Breast epithelium (tissue), 4 donors: ENCODE measurements at regions not wholly inside any gene's neighbourhood (a gene's known extent, or its start where the extent isn't known, plus 50 kb on each side); places are given as distances from the start of the nearest gene placed in this dataset.

Experiments
- DNase-seq, 2 donors: peaks; one replicate each; pipeline ENCODE4 v3.0.0-alpha.2; 2019; ENCODE audit warnings: low spot score in 2 of 2
- H3K27ac ChIP-seq, 2 donors: fragments of 200-600 bp; sonication (generic) in 1 of 2; one replicate each; pipeline ENCODE4 v1.5.1; 2016 to 2019; ENCODE audit warnings: mild to moderate bottlenecking in 1 of 2
- H3K27me3 ChIP-seq, 2 donors: fragments of 200-600 bp; sonication (generic) in 1 of 2; one replicate each; pipeline versions ENCODE4 v1.5.1 to v1.6.0; 2017 to 2019; ENCODE audit warnings: control low read depth in 1 of 2, mild to moderate bottlenecking in 1 of 2
- H3K36me3 ChIP-seq: fragments of 200-600 bp; one replicate; pipeline ENCODE4 v1.5.1; 2019
- H3K4me1 ChIP-seq, 2 donors: fragments of 200-600 bp; sonication (generic); one replicate each; pipeline ENCODE4 v1.5.1; 2016 to 2019; ENCODE audit warnings: control low read depth in 1 of 2
- H3K4me3 ChIP-seq, 3 donors: fragments of 200-600 bp; sonication (generic); 1 replicate in 2 of 3; 2 replicates in 1 of 3; pipeline ENCODE4 v1.5.1; 2016 to 2019; ENCODE audit warnings: mild to moderate bottlenecking in 3 of 3, moderate library complexity in 2 of 3
- H3K9me3 ChIP-seq, 2 donors: fragments of 200-600 bp; sonication (generic) in 1 of 2; one replicate each; pipeline ENCODE4 v1.5.1; 2016 to 2019; ENCODE audit warnings: control low read depth in 1 of 2
- CTCF ChIP-seq, 3 donors: fragments of 450-650 bp; IDR thresholded peaks; one replicate each; pipeline ENCODE4 v1.5.1; 2016 to 2017; ENCODE audit warnings: antibody characterized with exemption in 3 of 3, mild to moderate bottlenecking in 3 of 3, moderate library complexity in 3 of 3
- POLR2A ChIP-seq: fragments of 450-650 bp; IDR thresholded peaks from one replicate; pipeline ENCODE4 v1.6.1; 2016; ENCODE audit warnings: antibody characterized with exemption, mild to moderate bottlenecking, moderate library complexity
- POLR2AphosphoS5 ChIP-seq, 3 donors: sonication (generic); formaldehyde crosslinking; IDR thresholded peaks; one replicate each; pipeline ENCODE4 v1.6.1; 2017; ENCODE audit warnings: antibody characterized with exemption in 3 of 3
- intact Hi-C: fragments of 100-400 bp; cut with DNase I; formaldehyde crosslinking; loops from one replicate; pipeline ENCODE4 v1.15.1; 2023; ENCODE audit warnings: low total_unique reads

GRCh38 chr11:80293293-80293692, 852.5 kb upstream of the TENM4 start:
- TF ChIP-seq POLR2AphosphoS5 (IDR thresholded peaks at IDR 0.05) (no peak), CTCF (IDR thresholded peaks at IDR 0.05) (no peak), POLR2A (no peak)
- H3K4me3 ChIP-seq: no peak overlapping the region
- no peaks in the 10 kb centered on the region for H3K27me3 ChIP-seq
- no peaks in the 10 kb centered on the region for H3K36me3 ChIP-seq
- no peaks in the 10 kb centered on the region for H3K9me3 ChIP-seq
- no peak overlapping the region for H3K27ac ChIP-seq
- no peaks in the 10 kb centered on the region for H3K4me1 ChIP-seq
- no peak for DNase-seq
- intact Hi-C loops: no loop called here

- no peak overlapping the region for H3K27ac ChIP-seq
- DNase-seq: no peak
- H3K27me3 ChIP-seq: no peaks in the 10 kb centered on the region
- no peaks in the 10 kb centered on the region for H3K9me3 ChIP-seq
- no peaks in the 10 kb centered on the region for H3K36me3 ChIP-seq
- TF ChIP-seq CTCF (IDR thresholded peaks at IDR 0.05): no peak
- TF ChIP-seq POLR2AphosphoS5 (IDR thresholded peaks at IDR 0.05): no peak
- TF ChIP-seq POLR2A: no peak
- intact Hi-C loops: no loop called here
- H3K4me1 ChIP-seq: peaks cover 0 to 3% of the 10 kb centered on the region in 2 donors
- H3K4me3 ChIP-seq: no peak overlapping the region
Observed at GRCh38 chr11:80284946-80285785, 844.3 kb upstream of the TENM4 start.

- Histone ChIP-seq H3K9me3 (no peaks in the 10 kb centered on the region), H3K27me3 (no peaks in the 10 kb centered on the region), H3K27ac (no peak overlapping the region), H3K36me3 (no peaks in the 10 kb centered on the region), H3K4me3 (no peak overlapping the region), H3K4me1 (peaks cover 0 to 3% of the 10 kb centered on the region in 2 donors)
- intact Hi-C loops: no loop called here
- TF ChIP-seq POLR2AphosphoS5 (IDR thresholded peaks at IDR 0.05) (no peak), CTCF (IDR thresholded peaks at IDR 0.05) (no peak), POLR2A (no peak)
- DNase-seq: no peak
Observed at GRCh38 chr11:80282643-80283042, 841.8 kb upstream of the TENM4 start.

GRCh38 chr11:80281194-80281593, 840.4 kb upstream of the TENM4 start:
- Histone ChIP-seq H3K36me3 (no peaks in the 10 kb centered on the region), H3K4me3 (no peak overlapping the region), H3K27ac (no peak overlapping the region), H3K27me3 (no peaks in the 10 kb centered on the region), H3K9me3 (no peaks in the 10 kb centered on the region), H3K4me1 (peaks cover 0 to 3% of the 10 kb centered on the region in 2 donors)
- intact Hi-C loops: no loop called here
- TF ChIP-seq POLR2AphosphoS5 (IDR thresholded peaks at IDR 0.05) (no peak), POLR2A (no peak), CTCF (IDR thresholded peaks at IDR 0.05) (no peak)
- DNase-seq: peak in 1 of 2 donors; percentile 27

GRCh38 chr11:80280737-80281136, 839.9 kb upstream of the TENM4 start:
- no peak overlapping the region for H3K4me3 ChIP-seq
- no peaks in the 10 kb centered on the region for H3K9me3 ChIP-seq
- TF ChIP-seq POLR2AphosphoS5 (IDR thresholded peaks at IDR 0.05): no peak
- no peak for TF ChIP-seq POLR2A
- TF ChIP-seq CTCF (IDR thresholded peaks at IDR 0.05): no peak
- peak in 1 of 2 donors; percentile 20 for DNase-seq
- intact Hi-C loops: no loop called here
- no peak overlapping the region for H3K27ac ChIP-seq
- peaks cover 0 to 3% of the 10 kb centered on the region in 2 donors for H3K4me1 ChIP-seq
- H3K36me3 ChIP-seq: no peaks in the 10 kb centered on the region
- H3K27me3 ChIP-seq: no peaks in the 10 kb centered on the region
